Fibroblast of skin of right quadriceps (primary cell): ENCODE measurements at regions not wholly inside any gene's neighbourhood (a gene's known extent, or its start where the extent isn't known, plus 50 kb on each side); places are given as distances from the start of the nearest gene placed in this dataset.

ENCODE experiments used
- DNase-seq: peaks from one replicate; pipeline ENCODE4 v3.0.0-alpha.2; 2013

DNA sequence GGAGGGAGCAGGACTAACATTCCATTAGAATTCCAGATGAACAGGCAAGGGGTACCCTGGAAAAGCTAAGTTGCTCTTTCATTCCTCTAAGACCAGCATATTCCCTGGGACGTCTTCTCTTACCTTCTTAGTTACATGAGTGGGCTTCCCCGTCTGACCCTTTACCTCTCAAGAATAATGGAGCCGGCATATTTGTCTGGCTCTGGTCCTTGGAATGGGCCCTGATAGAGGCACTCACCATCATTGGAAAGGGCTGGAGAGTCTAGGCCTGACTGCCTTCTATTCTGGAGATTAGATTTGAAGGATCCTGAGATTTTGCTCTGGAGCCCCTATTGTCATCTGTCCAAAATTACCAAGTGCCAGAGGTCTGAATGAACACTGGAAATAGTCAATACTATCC, 347.5 kb downstream of the MYCN start:
- no peak for DNase-seq

DNA sequence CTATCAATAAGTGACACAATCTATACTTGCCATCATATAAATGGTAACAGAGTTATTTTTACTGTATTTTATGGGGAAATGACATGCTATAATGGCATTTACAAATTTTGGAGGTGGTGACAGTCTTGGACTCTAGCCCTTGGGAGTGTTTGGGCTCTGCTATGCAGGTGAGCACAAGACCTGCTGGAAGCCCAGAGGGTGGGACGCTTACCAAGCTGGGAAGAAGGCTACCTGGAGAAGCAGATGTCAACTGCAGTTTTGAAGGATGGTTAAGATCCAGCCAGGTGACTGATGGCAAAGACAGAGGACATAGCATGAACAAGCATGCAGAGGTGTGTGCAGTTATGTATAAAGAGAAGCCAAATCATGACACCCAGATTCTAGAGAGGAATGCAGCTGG, 346.9 kb downstream of the MYCN start:
- no peak for DNase-seq

DNA sequence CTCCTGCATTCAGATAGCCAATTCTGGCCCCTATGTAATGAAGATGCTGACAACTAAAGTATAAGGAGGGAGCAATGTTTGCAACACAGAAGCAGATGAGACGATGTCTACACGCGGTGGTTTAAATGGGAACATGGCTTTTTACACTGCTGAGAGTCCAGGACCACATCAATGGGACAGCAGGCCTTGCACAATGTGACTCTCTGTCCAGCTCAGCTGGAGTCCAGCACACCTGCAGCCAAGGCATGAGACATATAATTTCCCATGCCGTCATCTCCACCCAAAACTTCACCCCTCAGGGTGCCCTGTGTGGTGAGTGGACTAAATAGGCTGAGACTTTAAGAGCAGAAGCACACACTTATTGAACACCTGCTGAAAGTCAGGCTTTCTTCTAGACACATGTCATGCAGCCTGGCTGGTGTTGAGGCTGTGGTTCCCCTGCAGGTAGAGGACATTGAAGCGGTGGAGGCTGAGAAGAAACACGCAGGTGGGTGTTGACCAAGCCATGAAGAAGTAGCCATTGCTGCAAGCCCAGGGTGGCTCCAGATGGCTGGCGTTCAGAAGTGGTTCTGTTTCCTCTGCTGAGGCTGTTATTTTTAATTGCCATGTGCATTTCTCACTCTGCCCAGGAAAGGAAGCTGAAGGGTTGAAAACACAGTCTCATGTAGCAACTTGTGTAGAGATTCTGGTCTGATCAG, 345.6 kb downstream of the MYCN start:
- DNase-seq, result no peak

DNA sequence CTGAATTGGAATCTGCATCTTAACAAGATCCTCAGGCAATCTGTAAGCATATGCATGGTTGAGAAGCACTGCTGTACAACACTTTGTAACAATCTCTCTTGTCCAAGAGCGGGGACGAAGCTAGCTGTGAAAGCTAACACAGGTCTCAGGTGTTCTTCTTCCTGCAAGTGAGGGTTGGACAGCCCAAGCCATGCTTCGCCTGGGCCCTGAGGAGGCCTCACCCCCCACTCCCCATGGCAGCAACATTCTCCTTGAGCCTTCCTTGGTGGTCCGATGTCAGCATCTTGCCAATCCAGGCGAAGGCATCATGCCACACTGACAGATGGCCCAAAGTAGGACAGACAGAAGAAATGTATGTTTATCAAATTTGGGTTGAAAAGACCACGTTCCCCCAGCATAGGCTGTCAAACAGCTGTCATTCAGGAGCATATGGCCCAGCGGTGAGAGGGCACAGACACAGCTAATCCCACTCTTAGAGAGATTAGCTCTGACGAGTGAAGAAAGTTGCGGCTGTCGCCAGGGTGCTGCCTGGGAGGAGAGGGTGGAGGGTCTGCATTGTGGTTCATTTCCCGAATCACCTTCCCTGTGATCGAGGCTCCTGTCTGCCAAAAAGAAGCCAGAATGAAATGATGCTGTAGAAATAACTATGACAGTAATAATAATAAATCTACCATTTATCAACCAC, 344.7 kb downstream of the MYCN start:
- no peak for DNase-seq

DNA sequence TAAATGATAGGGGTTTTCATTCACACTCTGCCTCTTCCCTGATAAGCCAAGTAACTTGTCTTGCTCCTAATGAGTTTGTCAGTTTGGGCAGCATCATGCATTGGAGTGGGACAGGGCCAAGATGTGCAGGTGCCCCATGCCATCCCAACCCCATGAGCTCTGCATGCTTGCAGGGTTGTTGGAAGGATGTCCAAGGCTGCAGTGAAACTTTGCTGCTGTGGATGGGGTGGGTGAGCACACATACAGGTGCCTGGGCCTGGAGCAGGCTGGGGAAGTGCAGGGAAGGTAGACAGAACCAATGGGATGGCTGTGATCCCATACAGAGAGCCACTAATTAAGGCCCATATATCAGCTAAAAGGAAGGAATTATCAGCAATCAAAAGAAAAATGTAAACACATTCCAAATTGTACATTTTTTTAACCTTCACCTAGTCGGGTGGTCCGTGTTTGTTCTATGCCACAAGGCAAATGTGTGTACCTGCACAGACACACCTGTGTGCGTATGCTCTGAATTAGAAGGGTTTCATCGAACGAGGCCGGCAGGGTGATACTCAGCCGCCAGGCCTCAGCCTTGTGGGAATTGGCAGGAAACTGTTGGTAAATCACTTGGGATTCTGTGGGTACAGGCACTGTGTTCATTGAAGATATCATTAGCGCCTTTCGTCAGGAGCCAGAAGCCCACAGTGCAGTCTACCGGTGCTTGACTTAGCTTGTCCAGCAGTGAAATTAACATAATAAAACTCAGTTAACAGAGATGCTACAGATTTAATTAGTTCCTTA, 342.9 kb downstream of the MYCN start:
- no peak for DNase-seq

DNA sequence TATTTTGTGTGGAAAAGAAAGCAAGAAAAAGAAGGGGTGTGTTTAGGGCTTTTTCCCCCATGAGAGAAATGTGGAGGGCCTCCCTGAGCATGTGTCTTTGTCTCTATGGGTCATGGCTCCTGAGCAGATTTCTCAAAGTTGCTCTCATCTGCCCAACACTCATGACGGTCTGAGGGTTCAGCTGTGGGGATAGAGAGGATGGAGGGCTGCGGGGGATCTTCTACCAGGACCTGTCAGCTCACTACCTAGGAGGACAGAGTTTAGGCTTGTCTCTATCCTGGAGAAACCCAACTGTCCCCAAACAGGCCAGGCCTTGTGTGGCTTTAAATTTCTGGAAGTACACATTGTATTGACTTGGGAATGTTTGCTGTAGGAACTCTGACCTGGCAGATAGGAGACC, 342.2 kb downstream of the MYCN start:
- no peak for DNase-seq

DNA sequence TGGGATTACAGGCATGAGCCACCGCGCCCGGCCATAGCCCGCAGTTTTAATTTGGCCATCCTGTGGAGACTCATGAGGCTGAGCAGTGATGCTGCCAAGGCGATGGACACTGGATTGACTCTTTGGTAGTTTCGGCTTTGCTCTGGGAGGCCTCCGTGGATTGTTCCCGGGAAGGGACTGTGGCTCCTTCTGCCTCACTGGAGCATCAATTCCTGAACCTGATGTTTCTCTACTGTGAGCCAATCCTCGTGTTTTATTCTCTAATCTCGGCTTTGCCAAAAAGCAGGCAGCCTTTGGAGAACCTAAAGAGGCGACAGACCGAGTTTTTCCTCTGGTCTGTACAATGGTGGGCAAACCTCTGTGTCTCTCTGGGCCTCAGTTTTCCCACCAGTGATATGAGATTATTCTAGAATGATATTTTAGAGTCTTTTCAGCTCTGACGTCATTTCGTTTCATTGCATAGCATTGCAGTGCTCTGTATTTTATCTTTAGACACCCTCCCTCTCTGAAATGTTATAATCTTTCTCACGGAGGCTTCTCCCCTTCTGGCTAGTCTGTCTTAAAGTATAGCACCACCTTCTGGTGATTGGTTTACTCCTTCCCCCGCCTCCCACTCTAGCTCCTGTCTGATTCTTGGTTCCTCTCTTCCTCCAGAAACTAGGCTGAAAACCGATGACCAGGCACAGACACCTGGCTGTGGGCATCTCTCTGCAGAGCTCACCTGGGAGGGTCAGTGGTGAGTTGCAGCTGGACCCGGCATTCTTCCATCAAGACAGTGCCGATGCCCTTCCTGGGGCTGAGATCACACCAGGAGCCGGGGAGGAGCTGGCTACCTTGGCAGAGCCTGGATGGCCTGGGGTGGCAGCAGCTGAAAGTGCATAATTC, 341.3 kb downstream of the MYCN start:
- peak; percentile 3 for DNase-seq

DNA sequence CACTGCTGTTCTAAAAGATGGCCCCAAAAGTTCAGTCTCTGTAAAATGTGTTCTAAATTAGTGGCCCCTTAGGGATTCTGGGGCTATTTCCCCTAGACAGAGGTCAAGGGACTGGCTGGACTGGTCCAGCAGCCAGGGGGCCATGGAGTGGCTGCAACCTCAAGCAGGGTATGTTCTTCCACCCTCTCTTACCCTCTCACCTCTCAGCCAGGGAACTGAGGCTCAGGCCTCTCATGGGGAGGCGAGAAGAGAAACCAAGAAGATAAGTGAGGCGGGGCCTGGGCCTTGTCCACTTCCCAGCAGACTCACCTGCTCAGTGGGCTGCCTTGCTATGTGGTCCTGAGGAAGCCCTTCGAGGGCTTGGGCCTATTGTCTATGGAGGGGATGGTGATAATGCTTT, 339.7 kb downstream of the MYCN start:
- DNase-seq, result no peak

DNA sequence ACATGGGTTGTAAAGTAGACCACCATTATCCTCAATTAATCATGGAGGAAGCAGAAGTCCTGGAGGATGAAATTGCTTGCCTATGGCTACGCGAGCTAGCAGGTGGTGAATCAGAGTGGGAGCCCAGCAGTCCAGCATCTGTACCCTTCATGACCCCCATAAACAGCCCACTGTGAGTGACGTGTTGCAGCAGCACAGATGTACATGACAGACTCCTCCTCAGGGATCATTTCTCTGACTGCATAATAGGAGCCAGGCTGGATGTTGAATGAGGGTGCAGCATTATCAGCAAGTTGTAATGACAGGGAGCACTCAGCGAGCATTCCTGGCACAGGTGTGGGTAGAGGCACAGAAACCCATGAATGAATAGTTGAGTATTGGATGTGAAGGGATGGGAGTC, 339.3 kb downstream of the MYCN start:
- no peak for DNase-seq

DNA sequence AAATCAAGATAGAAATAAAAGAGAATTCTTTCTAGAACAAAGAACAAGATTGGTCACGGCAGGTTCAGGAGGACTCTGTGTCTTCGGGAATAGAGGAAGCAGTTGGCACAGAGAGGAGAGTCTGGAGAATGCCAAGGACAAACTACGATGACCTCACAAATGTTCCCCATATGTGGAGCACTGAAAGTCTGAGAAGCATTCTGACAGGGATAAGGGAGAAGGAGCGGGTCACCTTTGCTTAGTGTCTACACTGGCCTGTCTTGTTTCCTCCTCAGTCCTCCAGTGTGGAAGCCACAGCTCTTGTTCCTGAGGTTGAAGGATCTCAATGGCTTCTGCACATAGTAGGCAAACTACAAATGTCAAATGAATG, 338.8 kb downstream of the MYCN start:
- DNase-seq, result no peak

DNA sequence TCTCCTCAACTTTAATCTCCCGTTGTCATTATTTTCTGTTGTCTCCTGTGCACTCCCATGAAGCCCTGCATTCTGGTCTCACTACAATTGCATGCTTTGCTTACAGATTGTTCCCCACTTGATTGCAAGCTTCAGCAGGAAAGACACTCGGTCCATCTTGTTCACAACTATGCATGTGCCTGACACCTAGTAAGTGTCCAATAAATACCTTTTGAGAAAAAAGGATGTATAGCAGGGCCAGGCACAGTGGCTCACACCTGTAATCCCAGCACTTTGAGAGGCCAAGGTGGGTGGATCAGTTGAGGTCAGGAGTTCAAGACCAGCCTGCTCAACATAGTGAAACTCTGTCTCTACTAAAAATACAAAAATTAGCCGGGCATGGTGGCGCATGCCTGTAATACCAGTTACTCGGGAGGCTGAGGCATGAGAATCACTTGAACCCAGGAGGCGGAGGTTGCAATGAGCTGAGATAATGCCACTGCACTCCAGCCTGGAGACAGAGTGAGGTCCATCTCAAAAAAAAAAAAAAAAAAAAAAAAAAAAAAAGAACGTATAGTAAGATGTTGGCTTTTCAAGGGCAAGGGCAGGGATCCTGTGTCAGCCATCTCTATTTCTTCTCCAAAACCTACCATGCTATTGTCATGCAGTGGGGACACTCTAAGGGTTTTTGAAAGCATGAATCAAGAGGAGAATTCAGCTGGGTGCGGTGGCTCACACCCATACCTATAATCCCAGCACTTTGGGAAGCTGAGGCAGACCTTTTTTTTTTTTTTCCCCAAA, 338.3 kb downstream of the MYCN start:
- no peak for DNase-seq

DNA sequence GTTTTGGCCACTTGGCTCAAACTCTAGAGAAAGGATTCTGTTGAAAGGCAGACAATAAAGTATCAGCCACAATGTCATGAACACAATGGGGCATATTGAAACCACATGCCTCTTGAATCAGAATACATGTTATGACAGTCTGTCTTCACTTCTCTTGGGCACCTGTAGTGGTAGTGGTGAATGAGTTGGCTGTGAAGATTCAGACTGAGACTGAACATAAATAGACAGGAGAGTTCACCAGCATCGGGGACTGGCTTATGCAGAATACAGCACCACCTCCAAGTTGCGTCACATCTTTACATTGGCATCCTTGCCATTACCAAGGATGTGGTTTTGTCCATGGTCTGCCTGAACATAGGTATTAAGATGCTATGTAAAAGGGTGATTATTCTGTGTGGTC, 336.8 kb downstream of the MYCN start:
- DNase-seq, result no peak

DNA sequence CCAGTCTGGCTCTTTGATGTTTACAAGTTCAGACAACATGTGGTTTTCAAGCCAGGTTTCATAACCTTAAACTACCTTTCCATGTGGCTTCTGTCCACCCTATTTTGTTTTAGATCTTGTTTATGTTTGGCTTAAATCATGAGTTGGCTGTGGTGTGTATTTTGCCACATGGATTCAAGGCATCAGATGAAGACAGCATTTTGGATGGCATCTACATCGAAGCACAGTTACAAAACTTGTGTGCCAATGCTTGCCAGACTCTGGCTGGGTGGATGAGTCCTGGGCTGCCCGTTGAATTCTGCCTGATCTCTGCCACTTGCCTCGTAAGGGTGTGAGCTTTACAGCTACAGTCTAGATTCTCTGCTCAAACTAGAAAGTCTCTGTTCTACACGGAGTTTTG, 335.3 kb downstream of the MYCN start:
- DNase-seq, result no peak

DNA sequence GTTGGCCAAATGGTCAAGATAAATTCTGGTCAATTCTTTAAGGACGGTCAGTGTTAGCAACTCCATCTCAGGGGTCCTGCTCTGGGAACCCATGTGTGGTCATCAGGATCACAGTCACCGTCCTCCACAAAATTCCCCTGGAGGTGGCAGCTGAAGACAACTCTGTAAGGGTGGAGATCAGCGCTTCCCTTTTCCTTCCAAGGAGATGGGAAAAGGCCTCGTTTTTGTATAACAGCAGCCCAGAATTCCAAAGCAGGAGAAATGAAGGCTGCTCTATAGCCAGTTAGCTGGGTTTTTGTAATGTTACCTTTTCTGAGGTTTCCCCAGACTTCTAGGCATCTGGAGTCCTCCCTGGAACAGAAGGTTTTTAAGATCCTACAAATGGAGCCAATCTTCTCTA, 334.8 kb downstream of the MYCN start:
- DNase-seq, result no peak

DNA sequence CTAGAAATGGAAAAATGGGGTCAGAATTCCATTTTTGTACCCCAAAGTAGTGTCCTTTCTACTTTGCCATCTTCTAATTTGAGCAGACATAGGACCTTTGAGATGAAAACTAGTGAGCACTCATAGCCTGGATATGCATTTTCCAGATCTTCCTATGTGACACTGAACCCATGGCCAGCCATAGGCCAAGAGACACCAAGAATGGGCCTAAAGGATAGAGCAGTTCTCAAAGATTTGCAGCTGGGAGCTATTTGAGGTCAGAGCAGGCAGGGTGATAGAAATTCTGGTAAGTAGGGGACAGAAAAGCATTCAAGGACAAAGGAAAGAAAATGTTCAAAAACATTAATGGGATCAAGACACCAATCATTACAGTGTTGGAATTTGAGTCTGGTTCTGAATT, 332.8 kb downstream of the MYCN start:
- DNase-seq, result no peak

DNA sequence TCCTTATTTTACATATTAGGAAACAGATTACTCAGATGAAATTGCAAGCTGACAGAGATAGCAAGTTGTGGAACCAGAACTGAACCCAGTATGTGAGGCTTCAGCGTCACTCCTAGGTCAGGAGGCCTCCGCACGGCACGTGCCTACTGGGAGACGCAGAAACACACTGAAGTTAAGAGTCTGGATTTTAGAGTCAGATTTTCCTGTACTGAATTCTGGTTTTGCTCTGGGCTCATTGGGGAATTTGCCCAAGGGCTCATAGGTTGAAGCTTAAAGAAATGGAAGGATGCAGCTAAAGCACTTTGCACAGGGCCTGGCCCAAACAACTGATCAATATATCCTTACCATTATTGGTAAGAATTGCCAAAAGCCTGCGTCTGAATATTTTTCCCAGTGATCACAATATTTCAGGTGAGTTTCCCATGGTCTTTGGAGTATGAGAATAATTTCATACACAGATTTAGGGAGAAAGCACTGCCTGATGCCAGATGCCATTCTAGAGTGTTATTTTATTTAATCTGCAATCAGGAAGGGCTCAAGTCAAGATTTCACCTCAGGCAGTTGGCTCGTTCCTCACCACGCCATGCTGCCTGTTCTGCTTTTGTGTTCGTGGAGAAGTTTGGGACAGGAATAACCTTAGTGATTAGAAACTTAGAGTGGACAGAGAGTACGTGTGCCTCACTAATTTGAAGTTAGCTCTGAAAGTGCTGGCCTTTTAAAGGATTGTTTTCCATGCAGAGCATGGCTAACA, 331.9 kb downstream of the MYCN start:
- no peak for DNase-seq

DNA sequence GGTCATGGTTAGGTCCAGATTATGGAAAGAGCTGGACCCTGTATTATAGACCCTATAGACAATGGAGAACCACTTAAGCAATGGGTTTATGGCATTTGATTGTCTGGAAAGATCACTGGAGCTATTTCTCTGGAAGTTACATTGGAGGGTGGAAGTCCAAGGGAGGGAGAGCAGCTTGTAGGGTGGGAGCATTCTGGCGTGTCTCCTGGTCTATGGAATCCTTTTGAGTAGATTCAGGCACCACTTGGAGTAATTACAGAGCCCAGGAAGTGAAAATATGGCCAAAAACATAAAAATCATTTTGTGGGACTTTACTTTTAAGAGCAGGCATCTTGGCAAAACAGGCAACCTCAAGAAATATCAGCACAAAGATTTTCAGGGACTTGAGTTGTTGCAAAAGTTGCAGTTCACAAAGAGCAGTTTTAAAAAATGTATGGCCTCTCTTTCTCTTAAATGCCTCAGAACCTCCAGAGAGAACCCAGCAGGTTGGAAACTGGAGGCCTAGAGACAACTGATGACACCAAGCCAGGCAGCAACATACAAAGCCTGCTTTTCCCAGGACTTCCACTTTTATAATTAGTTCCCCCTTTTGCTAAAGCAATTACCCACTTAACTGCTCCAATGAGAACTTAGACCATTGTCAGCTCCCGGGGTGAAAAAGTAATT, 331.0 kb downstream of the MYCN start:
- DNase-seq, result no peak

DNA sequence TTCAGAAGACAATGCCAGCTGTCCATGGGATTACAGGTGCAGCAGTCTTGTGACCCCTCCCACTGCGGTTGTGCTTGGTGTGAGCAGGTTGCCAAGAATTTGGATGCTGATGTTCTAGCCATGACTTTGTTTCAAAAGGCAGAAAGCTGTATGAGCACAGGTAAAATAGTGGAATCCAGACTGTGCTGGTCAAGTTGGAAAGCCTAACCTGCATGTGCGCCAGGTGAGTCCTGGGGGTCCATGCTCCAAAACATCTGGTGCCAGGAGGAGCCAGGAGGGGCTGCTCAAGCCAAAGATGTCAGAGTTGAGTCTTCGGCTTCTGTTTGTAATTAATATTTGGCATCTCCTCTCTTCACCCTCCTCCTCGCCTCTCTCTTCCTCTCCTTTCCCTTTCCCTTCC, 330.1 kb downstream of the MYCN start:
- DNase-seq, result no peak

DNA sequence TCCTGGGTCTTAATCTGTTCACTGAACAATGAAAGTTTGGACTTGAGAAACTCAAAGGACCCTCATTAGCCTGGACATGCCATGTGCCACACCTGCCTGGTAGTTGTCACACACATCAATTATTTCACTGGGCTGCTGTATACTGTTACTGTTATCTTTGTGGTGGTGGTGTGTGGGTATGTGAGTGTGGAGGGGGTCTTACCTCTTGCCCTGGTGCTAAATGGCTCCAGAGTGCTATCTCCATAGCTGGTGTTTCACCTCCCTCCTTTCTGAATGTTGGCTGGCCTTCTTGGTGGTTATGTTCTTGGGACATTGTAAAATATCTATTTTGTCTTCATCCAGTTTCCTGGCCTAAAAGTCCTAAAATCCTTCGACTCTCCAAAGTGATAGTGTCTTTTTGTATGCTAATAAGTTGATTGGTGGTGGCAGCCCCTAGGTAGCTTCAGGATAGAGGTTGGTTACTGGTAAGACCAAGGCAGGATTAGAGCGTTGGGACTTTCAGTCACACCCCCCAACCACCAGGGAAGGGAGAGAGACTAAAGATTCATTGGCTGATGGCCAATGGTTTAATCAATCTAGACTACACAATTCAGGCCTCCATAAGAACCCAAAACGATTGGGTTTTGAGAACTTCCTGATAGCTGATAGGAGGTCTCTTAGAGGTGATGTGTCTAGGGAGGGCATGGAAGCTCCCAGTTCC, 328.1 kb downstream of the MYCN start:
- DNase-seq, result no peak

DNA sequence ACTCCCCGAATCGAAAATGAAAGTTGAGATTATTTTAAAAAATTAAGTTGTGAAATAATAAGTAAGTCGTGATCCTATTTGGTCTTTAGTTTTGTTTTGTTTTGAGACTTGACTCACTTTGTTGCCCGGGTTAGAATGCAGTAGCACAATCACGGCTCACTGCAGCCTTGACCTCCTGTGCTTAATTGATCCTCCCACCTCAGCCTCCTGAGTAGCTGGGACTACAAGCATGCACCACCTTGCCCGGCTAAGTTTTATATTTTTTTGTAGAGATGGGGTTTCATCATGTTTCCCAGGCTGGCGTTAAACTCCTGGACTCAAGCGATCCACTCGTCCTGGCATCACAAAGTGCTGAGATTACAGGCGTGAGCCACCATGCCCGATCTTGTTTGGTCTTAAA, 326.2 kb downstream of the MYCN start:
- no peak for DNase-seq
